ENCODE measurements at regions not wholly inside any gene's neighbourhood (a gene's known extent, or its start where the extent isn't known, plus 50 kb on each side); places are given as distances from the start of the nearest gene placed in this dataset.
"Not testable (repeated sequence)": the region's sequence is repeated elsewhere in the genome, so short reads cannot be mapped to it uniquely, and the experiment has no call there.

GRCh38 chr2:219744600-219744999 lies 117.2 kb downstream of the SLC4A3 start:
- no peak overlapping the region for H2AFZ ChIP-seq (ENCODE audit: low read length, unreplicated experiment)
- peaks cover 45% of the 10 kb centered on the region for H3K27me3 ChIP-seq (ENCODE audit: insufficient read depth, low read length)
- H3K4me1 ChIP-seq (ENCODE audit: control insufficient read depth, insufficient read depth, low read length, unreplicated experiment) = no peaks in the 10 kb centered on the region
- no peaks in the 10 kb centered on the region for H3K36me3 ChIP-seq (ENCODE audit: insufficient read depth, low read length)
- H3K27ac ChIP-seq (ENCODE audit: low read depth, low read length) = no peak overlapping the region
- no peak overlapping the region for H3K4me3 ChIP-seq (ENCODE audit: low read depth, low read length)
- no peaks in the 10 kb centered on the region for H3K79me2 ChIP-seq (ENCODE audit: control insufficient read depth, insufficient read depth, low read length, unreplicated experiment)

DNA sequence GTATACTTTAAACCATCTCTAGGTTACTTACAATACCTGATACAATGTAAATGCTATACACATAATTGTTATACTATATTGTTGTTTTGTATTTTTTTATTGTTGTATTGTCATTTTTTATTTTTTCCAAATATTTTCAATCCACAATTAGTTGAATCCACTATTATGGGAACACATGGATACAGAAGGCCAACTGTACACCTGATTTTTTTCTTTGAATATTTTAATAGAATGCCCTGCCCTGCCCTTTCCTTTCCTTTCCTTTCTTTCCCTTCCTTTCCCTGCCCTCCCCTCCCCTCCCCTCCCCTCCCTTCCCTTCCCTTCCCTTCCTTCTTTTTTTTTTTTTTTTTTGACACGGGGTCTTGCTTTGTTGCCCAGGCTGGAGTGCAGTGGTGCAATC lies 120.2 kb downstream of the SLC4A3 start:
- H3K79me2 ChIP-seq (ENCODE audit: control insufficient read depth, insufficient read depth, low read length, unreplicated experiment) = no peaks in the 10 kb centered on the region
- H3K4me3 ChIP-seq (ENCODE audit: low read depth, low read length) = no peak overlapping the region
- no peak overlapping the region for H2AFZ ChIP-seq (ENCODE audit: low read length, unreplicated experiment)
- H3K27ac ChIP-seq (ENCODE audit: low read depth, low read length) = no peak overlapping the region
- H3K36me3 ChIP-seq (ENCODE audit: insufficient read depth, low read length) = no peaks in the 10 kb centered on the region
- no peaks in the 10 kb centered on the region for H3K4me1 ChIP-seq (ENCODE audit: control insufficient read depth, insufficient read depth, low read length, unreplicated experiment)
- peaks cover 39% of the 10 kb centered on the region for H3K27me3 ChIP-seq (ENCODE audit: insufficient read depth, low read length)

DNA sequence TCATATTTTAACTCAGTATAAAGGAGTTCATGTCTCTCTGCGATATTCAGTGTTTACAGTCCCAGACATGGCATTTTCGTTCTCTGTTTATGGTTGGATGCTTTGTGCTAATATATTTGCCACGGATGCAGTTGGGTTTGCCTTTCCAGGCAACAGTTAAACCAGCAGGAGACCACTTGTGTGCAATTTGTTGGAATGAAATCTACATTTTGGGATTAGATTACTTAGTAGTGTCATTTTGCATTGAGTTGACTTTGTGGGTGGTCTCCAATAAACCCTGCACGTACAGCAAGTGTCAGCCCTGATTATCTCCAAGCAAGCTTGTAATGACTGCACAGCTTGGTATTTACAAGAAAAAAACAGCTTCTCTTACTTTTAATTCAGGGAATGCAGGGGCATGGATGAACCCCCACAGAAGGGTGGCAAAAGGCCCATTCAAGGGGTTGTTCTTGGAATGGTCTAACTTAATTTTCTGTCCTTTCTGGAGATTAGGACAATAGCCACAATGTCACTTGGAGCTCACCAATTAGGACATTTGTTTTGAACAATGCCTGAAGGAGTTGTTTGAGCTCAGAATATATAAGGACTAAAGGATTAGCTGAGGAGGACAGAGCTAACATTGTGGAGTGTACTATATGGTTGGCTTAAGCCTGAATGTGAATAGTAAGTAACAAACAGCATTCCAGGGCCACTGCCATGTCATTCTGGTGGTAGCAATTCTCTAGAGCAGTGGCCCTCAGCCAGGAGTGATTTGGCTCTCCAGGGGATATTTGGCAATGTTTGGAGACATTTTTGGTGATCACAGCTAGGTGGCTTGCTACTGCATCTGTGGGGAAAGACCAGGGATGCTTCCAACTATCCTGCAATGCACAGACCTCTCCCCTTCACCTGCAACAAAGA lies 121.5 kb downstream of the SLC4A3 start:
- no peaks in the 10 kb centered on the region for H3K36me3 ChIP-seq (ENCODE audit: insufficient read depth, low read length)
- no peak overlapping the region for H2AFZ ChIP-seq (ENCODE audit: low read length, unreplicated experiment)
- no peaks in the 10 kb centered on the region for H3K4me1 ChIP-seq (ENCODE audit: control insufficient read depth, insufficient read depth, low read length, unreplicated experiment)
- H3K27me3 ChIP-seq (ENCODE audit: insufficient read depth, low read length) = peaks cover 26% of the 10 kb centered on the region
- no peaks in the 10 kb centered on the region for H3K79me2 ChIP-seq (ENCODE audit: control insufficient read depth, insufficient read depth, low read length, unreplicated experiment)
- no peak overlapping the region for H3K27ac ChIP-seq (ENCODE audit: low read depth, low read length)
- H3K4me3 ChIP-seq (ENCODE audit: low read depth, low read length) = no peak overlapping the region

DNA sequence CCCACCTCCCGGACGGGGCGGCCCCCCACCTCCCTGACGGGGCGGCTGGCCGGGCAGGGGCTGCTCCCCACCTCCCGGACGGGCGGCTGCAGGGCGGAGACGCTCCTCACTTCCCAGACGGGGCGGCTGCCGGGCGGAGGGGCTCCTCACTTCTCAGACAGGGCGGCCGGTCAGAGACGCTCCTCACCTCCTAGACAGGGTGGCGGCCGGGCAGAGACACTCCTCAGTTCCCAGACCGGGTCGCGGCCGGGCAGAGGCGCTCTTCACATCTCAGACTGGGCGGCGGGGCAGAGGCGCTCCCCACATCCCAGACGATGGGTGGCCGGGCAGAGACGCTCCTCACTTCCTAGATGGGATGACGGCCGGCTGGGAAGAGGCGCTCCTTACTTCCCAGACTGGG lies 123.7 kb downstream of the SLC4A3 start:
- not testable (repeated sequence) for H3K79me2 ChIP-seq (ENCODE audit: control insufficient read depth, insufficient read depth, low read length, unreplicated experiment); H3K27me3 ChIP-seq (ENCODE audit: insufficient read depth, low read length); H3K4me1 ChIP-seq (ENCODE audit: control insufficient read depth, insufficient read depth, low read length, unreplicated experiment); H3K4me3 ChIP-seq (ENCODE audit: low read depth, low read length); H3K36me3 ChIP-seq (ENCODE audit: insufficient read depth, low read length); H3K27ac ChIP-seq (ENCODE audit: low read depth, low read length); H2AFZ ChIP-seq (ENCODE audit: low read length, unreplicated experiment)

DNA sequence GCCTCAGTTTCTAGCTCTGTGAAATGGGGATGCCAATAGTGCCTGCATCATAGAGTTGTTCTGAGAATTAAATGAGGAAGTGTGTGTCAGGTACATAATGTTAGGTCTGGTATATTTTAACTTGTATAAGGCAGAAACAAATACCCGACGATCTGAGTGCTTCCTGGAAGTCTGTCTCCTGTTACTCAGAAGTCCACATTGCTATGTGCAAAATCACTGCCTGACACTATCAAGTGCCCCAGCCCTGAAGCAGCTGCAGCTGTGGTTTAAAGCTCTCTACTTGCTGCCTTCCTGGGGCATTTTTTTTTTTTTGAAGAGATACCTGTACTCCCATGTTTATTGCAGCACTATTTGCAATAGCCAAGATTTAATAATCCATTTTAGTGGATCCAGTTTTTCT lies 125.3 kb downstream of the SLC4A3 start:
- no peaks in the 10 kb centered on the region for H3K36me3 ChIP-seq (ENCODE audit: insufficient read depth, low read length)
- no peaks in the 10 kb centered on the region for H3K4me1 ChIP-seq (ENCODE audit: control insufficient read depth, insufficient read depth, low read length, unreplicated experiment)
- H3K79me2 ChIP-seq (ENCODE audit: control insufficient read depth, insufficient read depth, low read length, unreplicated experiment) = no peaks in the 10 kb centered on the region
- H3K27me3 ChIP-seq (ENCODE audit: insufficient read depth, low read length) = peaks cover 16% of the 10 kb centered on the region
- H3K4me3 ChIP-seq (ENCODE audit: low read depth, low read length) = no peak overlapping the region
- H3K27ac ChIP-seq (ENCODE audit: low read depth, low read length) = no peak overlapping the region
- H2AFZ ChIP-seq (ENCODE audit: low read length, unreplicated experiment) = no peak overlapping the region

DNA sequence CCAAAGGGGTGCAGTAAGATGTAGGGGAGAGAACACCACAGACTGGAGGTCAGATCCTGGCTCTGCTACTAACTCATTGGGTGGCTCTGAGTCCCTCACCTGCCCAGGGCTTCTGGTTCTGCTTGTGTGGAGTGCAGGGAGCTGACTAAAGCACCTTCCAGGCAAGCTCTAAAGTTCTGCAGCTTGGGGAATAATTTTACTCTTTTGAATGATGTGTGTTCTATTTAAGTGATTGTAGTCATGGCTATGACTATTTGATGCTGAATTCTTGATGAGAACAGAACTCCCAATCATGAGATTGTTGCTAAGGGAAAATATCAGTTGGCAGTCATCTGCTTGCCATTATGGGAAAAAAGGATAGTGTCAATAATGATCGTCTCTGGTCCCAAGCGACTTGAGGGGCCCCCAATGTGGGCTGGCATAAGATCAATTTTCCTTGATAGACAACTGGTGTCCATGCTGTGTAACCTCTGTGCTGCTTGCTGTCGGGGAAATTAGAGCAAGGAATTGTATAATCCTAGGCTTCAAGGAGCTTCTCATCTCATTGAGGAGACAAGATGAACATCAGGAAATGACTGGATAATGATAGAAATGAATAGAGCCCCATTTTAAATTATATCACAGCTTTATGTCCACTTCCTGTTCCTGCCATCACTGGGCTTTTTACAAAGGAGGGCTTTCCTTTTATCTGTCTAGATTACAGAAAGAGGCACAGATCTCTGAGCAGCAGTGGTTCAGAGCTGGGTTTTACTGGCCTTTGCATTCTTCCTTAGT lies 131.7 kb downstream of the SLC4A3 start:
- Histone ChIP-seq H2AFZ (ENCODE audit: low read length, unreplicated experiment) (no peak overlapping the region), H3K27me3 (ENCODE audit: insufficient read depth, low read length) (peaks cover 29% of the 10 kb centered on the region), H3K36me3 (ENCODE audit: insufficient read depth, low read length) (no peaks in the 10 kb centered on the region), H3K79me2 (ENCODE audit: control insufficient read depth, insufficient read depth, low read length, unreplicated experiment) (no peaks in the 10 kb centered on the region), H3K4me1 (ENCODE audit: control insufficient read depth, insufficient read depth, low read length, unreplicated experiment) (no peaks in the 10 kb centered on the region), H3K4me3 (ENCODE audit: low read depth, low read length) (no peak overlapping the region), H3K27ac (ENCODE audit: low read depth, low read length) (no peak overlapping the region)

DNA sequence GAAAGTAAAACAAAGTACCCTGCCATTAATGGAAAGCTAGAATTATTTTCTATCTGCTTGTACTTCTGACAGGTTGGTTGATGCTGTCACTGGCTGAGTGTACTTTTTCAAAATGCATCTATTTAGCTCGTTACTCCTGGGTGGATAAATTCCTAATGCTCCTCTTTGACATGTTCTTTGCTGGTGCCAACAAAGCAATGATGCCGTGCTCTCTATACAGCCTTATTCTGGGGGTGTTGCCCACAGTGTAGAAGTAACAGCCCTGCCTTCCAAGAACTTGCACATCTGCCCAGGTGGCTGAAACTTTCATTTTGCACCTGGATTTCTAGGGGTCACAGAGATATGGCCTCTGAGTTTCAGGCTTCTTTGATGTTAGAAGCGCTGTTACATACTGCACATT lies 132.4 kb downstream of the SLC4A3 start:
- no peaks in the 10 kb centered on the region for H3K36me3 ChIP-seq (ENCODE audit: insufficient read depth, low read length)
- no peak overlapping the region for H3K4me3 ChIP-seq (ENCODE audit: low read depth, low read length)
- H2AFZ ChIP-seq (ENCODE audit: low read length, unreplicated experiment) = no peak overlapping the region
- H3K27ac ChIP-seq (ENCODE audit: low read depth, low read length) = no peak overlapping the region
- H3K27me3 ChIP-seq (ENCODE audit: insufficient read depth, low read length) = peaks cover 29% of the 10 kb centered on the region
- H3K79me2 ChIP-seq (ENCODE audit: control insufficient read depth, insufficient read depth, low read length, unreplicated experiment) = no peaks in the 10 kb centered on the region
- H3K4me1 ChIP-seq (ENCODE audit: control insufficient read depth, insufficient read depth, low read length, unreplicated experiment) = no peaks in the 10 kb centered on the region

DNA sequence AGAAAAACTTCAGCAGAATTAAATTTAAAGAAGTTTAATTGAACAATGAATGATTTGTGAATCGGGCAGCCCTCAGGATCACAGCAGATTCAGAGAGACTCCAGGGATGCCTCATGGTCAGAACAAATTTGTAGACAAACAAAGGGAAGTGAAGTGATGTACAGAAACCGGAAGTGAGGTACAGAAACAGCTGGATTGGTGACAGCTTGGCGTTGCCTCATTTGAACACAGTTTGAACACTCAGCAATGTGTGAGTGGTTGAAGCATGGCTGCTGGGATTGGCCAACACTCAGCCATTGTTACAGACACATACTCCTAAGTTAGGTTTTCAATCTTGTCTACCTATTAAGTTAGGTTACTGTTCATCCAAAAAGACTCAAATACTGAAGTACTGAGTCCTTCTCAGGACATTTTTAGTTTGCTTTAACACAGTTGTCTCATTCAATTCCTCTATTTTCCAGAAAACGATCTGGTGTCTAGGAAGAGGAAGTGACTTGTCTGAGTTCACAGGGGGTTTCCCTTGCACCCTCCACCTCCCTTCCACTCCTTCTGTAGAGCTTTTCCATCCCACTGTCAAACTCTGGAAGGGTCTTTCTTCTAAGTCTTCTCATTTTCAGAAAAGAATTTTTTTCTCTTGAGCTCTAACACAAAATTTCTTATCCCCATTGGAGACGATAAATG lies 137.9 kb downstream of the SLC4A3 start:
- Histone ChIP-seq H3K27ac (ENCODE audit: low read depth, low read length) (no peak overlapping the region), H3K4me1 (ENCODE audit: control insufficient read depth, insufficient read depth, low read length, unreplicated experiment) (no peaks in the 10 kb centered on the region), H3K4me3 (ENCODE audit: low read depth, low read length) (no peak overlapping the region), H3K36me3 (ENCODE audit: insufficient read depth, low read length) (no peaks in the 10 kb centered on the region), H3K27me3 (ENCODE audit: insufficient read depth, low read length) (peaks cover 25% of the 10 kb centered on the region), H3K79me2 (ENCODE audit: control insufficient read depth, insufficient read depth, low read length, unreplicated experiment) (no peaks in the 10 kb centered on the region), H2AFZ (ENCODE audit: low read length, unreplicated experiment) (no peak overlapping the region)

- Histone ChIP-seq H3K27me3 (ENCODE audit: insufficient read depth, low read length) (peaks cover 25% of the 10 kb centered on the region), H3K27ac (ENCODE audit: low read depth, low read length) (no peak overlapping the region), H3K4me3 (ENCODE audit: low read depth, low read length) (no peak overlapping the region), H3K4me1 (ENCODE audit: control insufficient read depth, insufficient read depth, low read length, unreplicated experiment) (no peaks in the 10 kb centered on the region), H2AFZ (ENCODE audit: low read length, unreplicated experiment) (no peak overlapping the region), H3K79me2 (ENCODE audit: control insufficient read depth, insufficient read depth, low read length, unreplicated experiment) (no peaks in the 10 kb centered on the region), H3K36me3 (ENCODE audit: insufficient read depth, low read length) (no peaks in the 10 kb centered on the region)
Measured at GRCh38 chr2:219766658-219767057, 139.2 kb downstream of the SLC4A3 start.

- H3K27me3 ChIP-seq (ENCODE audit: insufficient read depth, low read length) = peaks cover 25% of the 10 kb centered on the region
- no peak overlapping the region for H2AFZ ChIP-seq (ENCODE audit: low read length, unreplicated experiment)
- H3K79me2 ChIP-seq (ENCODE audit: control insufficient read depth, insufficient read depth, low read length, unreplicated experiment) = no peaks in the 10 kb centered on the region
- H3K27ac ChIP-seq (ENCODE audit: low read depth, low read length) = no peak overlapping the region
- H3K4me1 ChIP-seq (ENCODE audit: control insufficient read depth, insufficient read depth, low read length, unreplicated experiment) = no peaks in the 10 kb centered on the region
- H3K36me3 ChIP-seq (ENCODE audit: insufficient read depth, low read length) = no peaks in the 10 kb centered on the region
- no peak overlapping the region for H3K4me3 ChIP-seq (ENCODE audit: low read depth, low read length)
Measured at GRCh38 chr2:219769090-219769910, 141.9 kb downstream of the SLC4A3 start.
